DMS 273 (cell line): ENCODE measurements at regions not wholly inside any gene's neighbourhood (a gene's known extent, or its start where the extent isn't known, plus 50 kb on each side); places are given as distances from the start of the nearest gene placed in this dataset.

ENCODE experiments used
- DNase-seq: peaks from one replicate; lab custom pipeline; 2025; ENCODE audit not compliant: unreplicated experiment; lab: John Stamatoyannopoulos, UW

GRCh38 chr10:9654261-9654660 is 1363.4 kb upstream of the CELF2 start:
- DNase-seq = no peak

DNA sequence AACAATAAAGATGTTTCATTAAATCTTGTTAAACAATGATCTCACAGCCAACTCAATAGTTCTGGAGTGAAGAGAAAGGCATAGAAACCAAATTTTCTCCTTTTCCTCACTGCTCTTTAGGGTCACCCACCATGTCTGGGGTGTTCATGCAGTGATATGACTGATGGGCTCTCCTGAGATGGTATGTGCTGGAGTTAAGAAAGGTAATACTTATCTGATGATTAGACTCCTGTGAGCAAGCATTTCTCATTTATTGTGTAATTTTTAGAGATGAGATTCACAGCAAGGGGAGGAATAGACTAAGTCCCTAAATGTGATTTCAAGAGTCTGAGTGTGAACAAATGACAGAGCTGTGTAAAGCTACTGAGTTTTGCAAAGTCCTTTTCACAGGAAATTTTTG is 1361.3 kb upstream of the CELF2 start:
- DNase-seq = no peak

DNA sequence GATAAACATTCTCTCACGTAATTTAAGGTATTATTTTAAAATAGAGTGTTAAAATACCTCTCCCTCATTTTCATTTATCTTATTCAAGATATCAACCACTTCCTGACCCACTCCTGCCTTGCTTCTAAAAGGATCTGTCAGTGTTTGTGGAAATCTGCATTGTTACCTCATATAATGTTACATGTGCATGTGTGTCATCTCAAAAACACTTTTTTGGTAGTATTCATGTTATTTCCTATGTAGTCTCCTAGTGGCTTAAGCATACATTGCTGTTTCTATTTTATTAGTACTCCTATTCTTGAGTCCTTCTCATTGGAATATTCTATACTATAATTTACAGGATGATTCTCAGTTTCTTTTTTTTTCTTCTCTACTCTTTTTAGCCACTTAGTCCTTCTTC is 1360.7 kb upstream of the CELF2 start:
- no peak for DNase-seq

DNA sequence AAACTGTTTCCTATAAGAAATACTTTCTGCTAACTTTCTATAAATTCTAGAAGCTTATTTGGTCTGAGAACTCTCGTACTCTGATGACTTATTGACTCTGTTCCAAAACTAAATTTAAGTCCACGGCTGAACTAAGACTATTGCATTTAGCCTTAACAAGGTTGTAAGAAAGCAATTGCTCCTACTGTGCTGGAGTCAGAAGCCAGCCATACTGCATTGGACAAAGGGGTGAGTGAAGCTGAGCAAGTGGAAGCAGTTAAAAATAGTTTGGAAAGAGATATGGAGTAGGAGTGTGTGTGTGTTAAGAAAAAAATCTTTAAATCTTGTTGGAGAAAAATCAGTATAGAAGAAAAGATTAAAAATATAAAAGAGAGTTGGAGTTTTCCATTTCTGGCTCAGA is 1360.1 kb upstream of the CELF2 start:
- DNase-seq = no peak

DNA sequence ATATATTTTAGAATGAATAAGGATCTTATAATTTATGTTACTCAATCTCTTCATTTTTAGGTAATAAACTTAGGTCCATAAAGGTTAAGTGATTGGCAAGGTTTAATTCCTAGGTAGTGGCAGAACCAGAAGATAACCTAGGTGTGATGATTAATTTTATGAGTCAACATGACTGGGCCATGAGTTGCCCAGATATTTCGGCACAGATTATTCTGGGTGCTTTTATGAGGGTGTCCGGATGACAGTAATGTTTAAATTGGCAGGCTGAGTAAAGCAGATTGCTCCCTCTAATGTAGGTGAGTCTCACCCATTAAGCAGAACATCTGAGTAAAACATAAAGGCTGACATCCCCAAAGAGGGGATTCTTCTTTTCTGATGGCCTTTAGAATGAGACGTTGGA is 1349.3 kb upstream of the CELF2 start:
- DNase-seq = no peak

- no peak for DNase-seq
Observed at GRCh38 chr10:9670911-9671310, 1346.8 kb upstream of the CELF2 start.

DNA sequence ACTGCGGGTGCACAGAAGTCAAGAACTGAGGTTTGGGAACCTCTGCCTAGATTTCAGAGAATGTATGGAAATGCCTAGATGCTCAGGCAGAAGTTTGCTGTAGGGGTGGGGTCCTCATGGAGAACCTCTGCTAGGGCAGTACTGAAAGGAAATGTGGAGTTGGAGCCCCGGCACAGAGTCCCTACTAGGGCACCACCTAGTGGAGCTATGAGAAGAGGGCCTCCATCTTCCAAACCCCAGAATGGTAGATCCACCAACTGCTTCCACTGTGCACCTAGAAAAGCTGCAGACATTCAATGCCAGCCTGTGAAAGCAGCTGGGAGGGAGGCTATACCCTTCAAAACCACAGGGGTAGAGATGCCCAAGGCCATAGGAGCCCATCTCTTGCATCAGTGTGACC is 1336.0 kb upstream of the CELF2 start:
- peak; percentile 1 for DNase-seq

DNA sequence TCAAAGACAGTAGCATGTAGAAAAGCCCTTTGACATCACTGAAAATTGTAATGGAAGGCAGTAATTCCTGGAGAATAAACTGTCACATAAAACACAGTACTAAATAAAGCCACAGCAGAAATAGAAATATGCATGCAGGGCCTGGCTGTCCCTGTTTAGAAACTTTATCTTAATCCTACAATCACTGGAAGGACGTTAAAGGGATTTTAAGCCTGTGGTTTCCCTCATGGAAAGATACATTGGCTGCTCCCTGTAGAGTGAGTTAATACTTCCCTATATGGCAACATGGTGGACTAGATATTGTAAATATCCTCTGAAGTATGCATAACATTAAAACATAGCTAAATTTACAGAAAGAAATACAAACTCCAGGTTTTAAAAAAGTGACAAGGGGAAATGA is 1334.9 kb upstream of the CELF2 start:
- no peak for DNase-seq

GRCh38 chr10:9684186-9684585 is 1333.5 kb upstream of the CELF2 start:
- no peak for DNase-seq

- no peak for DNase-seq
Observed at GRCh38 chr10:9685596-9685995, 1332.1 kb upstream of the CELF2 start.

GRCh38 chr10:9688711-9689110 is 1329.0 kb upstream of the CELF2 start:
- no peak for DNase-seq

- DNase-seq = no peak
Observed at GRCh38 chr10:9707216-9707615, 1310.5 kb upstream of the CELF2 start.

DNA sequence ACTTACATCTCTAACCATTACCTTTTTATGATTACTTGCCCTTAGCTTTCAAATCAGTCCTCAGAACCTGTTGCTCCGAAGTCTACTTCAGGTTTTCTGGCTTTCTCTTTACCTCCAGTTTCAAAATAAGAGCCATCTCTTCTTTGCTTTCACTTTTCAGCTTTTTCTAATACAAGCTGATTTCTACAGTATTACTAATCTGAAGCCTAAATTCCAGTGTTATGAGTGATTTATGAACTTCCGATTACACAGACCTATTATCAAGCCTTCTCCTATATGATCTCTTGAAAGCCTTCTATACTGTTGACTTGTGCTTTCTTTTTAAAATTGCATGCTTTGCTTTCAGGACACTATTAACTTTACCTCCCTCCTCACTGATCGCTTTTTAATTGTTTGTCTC is 1307.8 kb upstream of the CELF2 start:
- no peak for DNase-seq

GRCh38 chr10:9712393-9712792 is 1305.3 kb upstream of the CELF2 start:
- DNase-seq = no peak

DNA sequence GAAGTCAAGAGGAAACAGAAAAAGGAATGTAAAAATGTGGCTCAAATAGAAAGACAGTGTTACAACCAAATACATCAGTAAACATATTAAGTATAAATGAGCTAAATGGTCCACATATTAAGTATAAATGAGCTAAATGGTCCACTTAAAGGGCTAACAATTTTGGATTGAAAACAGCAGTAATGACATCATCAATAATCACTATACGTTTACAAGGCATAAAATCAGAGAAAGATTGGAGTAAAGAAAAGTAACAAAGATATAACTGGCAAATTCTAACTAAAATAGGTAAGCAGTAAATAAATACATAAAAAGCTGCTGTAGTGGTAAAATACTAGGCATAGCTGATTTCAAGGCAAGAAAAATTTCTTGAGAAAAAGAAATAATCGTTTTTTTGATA is 1298.4 kb upstream of the CELF2 start:
- no peak for DNase-seq

- DNase-seq = no peak
Observed at GRCh38 chr10:9733766-9734165, 1283.9 kb upstream of the CELF2 start.

DNA sequence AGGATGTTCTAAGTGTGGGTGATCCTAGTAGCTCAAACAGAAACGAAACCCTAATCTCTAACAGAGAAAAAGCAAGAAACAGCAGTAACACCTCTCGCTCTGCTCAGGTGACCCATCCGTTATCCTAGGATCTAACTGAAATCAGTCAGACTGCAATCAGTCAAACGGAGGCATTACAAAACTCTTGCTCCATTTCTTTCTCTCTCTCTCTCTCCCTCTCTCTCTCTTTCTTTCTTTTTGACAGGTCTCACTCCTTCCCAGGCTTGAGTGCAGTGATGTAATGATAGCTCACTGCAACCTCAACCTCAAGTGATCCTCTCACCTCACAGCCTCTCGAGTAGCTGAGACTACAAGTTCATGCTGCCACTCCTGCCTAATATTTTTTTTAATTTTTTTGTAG is 1283.5 kb upstream of the CELF2 start:
- no peak for DNase-seq

DNA sequence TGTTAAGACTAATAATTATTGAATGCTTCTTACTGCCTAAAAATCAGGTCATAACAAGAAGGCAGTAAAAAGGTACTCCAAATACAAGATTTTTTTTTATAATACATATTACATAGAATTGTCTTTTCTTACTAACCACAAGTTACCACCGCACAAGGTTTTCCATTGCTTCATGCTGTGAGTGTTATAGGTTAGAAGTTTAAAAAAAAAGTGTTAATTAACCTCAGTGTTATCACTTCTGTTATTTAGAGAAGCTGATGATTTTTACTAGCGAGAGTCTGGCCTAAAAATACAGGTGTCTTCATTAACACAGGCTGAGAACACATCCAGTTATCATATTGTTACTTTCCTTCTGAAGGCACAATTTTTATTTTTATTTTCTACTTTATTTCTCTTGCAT is 1281.9 kb upstream of the CELF2 start:
- no peak for DNase-seq

DNA sequence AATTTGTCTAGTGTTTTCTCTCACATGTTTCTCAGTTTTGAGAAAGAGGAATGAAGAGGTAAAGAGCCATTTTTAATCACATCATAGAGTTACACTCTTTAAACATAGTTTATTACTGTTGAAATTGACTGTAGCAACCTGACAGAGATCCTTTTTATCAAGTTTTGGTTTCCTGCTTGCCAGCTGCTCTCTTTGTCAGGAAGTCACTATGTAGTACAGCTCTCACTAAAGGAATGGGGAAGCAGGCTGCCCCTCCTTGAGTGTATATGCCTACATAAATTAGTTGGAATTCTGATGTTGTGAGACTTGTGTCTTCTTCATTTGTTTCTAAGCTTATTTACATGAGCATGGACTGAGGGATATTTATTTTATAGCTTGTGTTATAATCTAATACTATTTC is 1274.0 kb upstream of the CELF2 start:
- no peak for DNase-seq

DNA sequence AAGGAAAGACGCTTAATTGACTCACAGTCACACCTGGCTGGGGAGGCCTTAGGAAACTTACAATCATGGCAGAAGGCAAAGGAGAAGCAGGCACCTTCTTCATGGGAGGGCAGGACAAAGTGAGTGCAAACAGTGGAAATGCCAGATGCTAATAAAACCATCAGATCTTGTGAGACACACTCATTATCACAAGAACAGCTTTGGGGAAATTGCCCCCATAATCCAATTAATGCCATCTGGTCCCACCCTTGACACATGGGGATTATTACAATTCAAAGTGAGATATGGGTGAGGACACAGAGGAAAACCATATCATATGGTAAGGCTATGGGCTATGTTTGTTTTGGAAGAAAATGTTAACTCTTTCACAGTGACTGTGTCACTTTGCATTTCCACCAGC is 1272.5 kb upstream of the CELF2 start:
- no peak for DNase-seq

DNA sequence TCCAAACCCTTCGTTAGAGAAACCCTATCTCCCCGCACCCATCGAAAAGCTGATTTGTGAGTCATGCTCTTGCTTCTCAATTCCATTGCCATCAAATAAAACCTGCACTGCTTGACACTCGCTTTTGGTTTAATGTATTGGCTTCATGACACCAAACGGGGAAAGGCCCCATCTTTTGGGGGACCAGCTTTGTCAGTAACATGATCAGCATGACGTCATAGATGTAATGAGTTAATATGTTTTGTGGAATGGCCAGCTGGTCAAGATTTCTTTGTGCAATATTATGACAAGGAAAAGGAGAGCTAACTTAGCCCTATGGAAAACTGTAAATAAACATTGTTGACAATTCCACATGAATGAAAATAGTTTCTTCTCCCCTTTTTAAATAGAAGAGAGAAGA is 1260.5 kb upstream of the CELF2 start:
- no peak for DNase-seq

- DNase-seq = no peak
Observed at GRCh38 chr10:9759596-9759995, 1258.1 kb upstream of the CELF2 start.

DNA sequence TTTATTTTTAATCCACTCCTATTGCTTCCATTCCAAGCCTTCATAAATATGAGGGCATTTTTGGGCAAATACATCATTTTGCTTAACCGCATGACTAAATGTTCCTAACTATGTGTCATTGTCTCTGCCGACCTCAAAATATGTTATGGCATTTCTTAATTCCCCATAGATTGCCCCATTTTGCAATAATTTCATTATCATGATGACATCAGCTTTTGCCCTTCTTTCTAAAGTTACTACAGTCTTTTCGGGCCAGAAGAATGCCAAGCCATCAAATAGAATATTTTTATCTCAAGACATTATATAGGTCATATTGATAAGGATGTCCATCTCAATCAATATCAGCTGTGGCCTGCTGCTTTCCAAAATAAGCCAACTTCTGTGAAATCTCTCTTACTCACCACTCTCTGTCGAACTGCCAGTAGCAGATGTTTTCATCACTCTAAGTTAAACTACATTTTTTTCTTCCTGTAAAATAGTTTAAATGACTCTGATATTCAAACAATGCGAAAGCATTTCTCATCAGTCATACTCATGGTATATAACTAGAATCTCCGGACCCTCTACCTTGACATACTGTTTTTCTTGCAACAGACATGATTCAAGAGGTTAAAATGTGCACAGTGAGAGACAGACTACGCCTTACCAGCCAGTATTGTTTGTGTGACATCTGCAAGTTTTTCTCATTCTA is 1254.6 kb upstream of the CELF2 start:
- no peak for DNase-seq

GRCh38 chr10:9766762-9767161 is 1250.9 kb upstream of the CELF2 start:
- DNase-seq = no peak
